ENCODE measurements at regions not wholly inside any gene's neighbourhood (a gene's known extent, or its start where the extent isn't known, plus 50 kb on each side); places are given as distances from the start of the nearest gene placed in this dataset.

DNA sequence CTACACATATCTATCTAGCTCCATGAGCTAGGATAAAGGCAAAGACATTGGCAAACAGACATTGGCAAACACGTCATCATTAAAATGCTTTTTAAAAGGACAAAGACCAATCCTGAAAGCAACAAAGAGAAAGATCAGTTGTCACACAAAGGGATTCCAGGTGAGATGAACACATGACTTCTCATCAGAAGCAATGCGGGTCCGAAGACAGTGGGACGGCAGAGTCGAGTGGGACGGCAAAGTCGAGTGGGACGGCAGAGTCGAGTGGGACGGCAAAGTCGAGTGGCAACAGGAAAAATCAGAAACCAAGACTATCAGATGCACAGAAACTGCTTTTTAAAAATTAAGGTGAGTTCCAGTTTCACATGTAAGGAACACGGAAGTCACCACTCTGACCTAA is 609.5 kb downstream of the BRD1 start:
- no peak for DNase-seq

DNA sequence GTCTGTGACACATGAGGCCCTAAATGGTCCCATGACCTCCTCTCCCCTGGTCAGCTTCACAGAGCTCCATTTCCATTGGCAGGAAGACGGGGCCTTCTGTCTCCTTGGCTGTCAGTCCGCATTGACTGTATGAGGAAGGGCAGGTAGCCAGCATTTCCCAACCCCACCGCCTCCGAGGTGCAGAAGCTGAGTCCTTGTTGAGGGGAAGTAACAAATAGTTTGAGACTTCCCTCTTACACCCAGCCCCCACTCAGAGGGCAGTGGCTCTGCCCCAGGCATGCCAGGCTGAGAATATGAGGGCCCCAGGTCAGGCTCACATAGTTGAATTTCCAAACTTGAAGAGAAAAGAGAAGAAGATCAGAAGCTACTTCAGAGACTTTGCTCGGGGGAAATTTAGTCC is 611.1 kb downstream of the BRD1 start:
- no peak for DNase-seq

DNA sequence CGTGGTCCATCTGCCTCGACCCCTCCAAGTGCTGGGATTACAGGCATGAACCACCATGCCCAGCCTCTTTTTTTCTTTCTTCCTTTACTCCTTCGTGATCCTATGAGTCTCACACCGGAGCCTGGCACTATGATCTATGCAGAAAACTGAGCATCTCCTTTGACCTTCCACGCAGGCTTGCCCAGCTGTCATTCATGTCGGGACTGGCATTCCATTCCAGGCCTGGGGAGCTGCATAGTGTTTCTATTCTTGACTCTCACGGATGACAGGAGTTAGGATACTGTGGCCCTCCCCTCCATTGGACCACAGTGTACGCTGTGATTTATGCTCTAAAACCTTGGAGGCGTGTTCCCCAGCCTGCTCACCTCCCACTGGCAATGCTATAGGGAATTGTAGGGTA is 611.8 kb downstream of the BRD1 start:
- no peak for DNase-seq

DNA sequence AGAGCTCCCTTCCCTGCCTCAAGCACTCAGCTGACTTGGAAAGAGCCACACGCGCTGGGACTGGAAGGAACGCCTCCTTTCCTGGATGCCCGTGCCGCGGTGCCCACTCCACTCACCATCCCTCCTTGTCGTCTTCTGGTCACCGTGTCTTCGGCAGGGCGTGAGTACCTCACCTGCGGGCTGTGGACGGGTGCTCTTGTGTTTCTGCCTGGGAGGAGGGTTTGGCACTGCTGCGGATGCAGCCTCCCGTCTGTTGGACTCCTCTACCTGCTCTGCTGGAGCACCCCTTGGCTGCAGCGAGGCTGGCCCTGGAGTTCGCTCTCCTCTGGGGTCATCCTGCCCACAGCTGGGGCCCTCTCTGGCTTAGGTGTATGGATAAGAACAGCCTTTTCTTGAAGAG is 612.7 kb downstream of the BRD1 start:
- no peak for DNase-seq

DNA sequence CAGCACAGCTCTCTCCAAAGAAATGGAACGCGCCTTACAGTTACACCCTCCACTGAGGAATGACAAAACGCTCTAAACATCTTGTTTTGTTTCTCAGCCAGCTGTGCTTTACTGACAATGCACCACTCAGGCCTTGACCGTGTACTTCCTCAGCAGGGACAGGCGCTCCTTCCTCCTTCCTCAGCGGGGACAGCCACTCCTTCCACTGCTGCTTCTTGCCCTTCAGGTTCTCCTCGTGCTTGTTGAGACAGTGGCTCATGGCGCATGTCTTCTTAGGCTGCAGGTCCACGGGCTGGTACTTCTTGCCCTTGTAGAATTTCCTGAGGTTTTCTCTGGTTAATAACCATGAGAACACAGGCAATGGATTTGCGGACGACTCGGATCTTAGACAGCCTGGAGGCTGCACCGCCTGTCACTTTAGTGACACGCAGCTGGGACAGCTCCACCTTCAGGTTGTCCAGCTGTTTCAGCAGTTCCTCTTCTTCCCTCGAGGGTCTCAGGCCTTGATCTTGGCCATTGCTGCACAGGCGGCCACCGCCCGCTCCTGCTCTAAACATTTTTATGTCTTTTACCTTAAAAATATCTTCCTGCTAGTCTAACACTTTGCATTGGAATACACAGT is 613.8 kb downstream of the BRD1 start:
- DNase-seq, result no peak

DNA sequence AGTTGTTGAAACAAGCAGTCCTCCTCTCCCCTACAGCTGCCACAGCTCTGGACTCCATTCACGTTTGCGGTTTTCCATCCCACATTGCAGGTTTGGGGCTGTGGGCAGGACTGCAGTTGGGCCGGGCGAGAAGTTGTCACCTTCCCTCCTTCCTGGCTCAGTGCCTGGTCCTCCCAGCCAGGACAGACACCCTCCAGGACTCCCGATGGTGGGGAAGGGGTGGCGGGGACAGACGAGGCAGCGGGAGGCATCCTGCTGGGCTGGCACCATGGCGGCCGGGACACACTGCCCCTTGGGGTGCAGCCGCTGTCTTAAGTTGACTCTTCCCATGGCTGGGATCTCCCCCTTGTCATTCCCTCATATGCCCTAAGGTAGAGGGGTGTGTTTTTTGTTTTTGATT is 615.2 kb downstream of the BRD1 start:
- DNase-seq, result no peak

DNA sequence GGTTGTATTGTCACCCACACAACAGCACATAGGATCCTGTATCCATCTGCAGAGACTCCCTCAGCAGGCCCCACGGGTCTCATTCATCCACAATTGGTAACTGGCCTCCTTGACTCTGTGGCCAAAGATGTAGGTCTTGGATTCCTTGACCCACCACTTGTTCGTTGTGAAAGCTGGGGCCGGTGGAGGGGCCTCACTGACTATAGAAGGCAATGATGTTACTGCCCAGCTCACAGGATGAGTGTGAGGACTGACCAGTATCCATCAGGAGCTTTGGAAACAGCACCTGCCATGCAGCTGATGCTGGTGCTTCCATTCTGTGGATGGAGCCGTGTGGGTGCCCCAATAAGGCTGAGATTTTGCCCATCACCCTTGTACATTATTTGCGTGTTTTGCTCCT is 615.7 kb downstream of the BRD1 start:
- no peak for DNase-seq

DNA sequence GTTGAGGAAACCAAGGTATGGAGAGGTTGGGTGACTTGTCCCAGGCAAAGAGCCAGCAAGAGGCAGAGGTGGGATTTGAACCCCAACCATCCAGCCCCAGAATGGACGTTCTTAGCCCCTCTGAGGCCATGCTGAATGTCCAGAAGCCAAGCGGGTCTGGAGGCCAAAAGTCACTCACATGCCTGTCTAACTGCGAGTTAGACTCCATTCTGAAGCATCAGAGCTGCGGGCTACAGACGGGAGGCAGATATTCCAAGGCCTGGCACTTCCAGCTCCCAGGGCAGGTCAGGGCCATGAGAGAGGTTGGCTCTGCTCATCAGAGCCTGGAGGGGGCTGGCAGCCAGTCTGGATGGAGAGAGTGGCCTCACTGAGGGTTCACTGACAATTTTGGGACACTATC is 616.5 kb downstream of the BRD1 start:
- DNase-seq, result no peak

DNA sequence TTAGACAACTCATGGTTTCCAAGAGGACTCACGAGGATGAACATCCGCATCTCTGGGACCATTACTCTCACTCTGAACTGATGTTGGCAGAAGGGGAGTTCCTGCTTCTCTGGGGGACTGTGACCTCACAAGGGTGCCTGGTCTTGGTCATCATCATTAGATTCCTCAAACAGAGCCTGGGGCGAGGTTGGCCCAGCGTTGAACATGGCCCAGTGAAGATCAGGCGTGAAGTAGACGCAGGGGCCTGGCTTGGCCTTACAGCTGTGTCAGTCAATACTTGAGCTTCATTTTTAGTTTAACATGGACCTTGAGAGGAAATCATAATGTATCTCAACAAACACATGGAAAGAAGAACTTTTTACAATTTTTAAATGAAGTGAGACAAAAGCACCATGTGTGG is 617.1 kb downstream of the BRD1 start:
- DNase-seq, result no peak

DNA sequence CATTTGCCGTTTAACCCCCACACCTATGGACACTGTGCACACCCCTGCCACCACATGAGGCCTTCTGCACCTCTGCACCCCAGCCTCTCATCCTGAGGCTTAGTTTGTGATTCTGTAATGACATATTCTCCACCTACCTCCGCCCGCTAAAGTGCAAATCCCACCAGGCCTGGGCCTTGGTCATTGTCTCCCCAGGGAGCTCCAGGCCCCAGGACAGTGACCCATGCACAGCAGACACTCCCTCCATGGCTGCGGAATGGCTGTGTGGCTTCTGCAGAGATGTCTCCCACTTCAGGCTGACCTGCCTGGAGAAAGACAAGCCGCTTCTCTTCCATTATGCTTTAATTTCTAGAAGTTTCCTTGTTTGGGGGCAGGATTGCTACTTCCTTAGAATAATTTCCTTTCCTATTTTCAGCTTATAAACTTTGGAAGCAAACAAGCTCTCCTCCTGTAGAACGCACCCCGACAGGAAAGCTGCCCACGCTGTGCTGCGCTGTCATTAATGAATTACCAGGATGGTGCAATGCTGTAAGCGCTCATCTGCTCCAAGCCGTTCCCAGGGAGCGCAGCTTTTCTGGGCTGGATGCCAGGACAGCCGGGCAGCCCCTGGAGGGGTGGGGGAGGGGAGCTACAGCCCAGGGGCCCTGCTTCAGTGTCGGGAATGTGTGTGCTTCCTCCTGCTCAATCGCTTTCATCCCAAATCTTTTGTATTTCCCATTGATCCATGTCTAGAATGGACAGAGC is 618.0 kb downstream of the BRD1 start:
- DNase-seq, result no peak

DNA sequence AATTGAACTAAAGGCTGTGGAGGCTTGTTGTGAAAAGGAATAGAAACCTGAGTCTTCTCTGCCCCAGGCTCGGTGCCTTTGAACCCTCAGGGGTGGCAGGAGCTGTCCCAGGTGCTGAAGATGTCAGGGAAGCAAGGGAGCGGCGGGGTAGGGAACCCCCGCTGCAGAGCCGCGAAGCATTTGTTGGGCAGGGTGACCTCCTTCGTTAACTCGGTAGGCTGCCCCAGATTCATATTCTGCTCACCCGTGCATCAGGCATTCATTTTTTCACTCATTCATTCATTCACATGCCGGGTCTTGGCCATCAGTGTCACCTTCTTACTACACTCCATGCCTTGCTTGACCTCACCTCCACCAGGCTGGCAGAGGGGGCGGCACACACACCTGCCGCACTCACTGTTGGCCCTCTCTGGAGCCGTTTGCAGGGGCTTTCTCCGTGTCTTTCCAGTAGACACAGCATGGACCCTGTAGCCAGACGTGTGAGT is 618.9 kb downstream of the BRD1 start:
- DNase-seq, result no peak

DNA sequence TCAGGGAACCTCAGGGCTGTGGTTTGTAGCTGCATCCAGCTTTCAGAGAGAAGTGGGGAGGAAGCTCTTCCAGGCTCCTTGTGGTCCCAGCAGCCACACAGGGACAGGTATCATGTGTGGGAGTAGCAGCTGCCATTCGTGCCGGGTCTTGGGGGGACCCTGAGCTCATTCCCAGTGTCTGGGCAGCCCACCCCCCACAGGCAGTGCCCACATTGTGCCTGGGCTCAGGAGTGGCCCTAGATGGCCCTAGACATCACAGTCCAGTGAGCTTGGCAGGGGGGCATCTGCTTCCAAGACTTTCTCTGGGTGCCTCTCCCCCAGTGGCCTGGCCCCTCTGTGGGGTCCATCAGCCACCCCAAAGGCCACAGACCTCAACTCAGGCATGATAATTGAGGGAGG is 619.7 kb downstream of the BRD1 start:
- no peak for DNase-seq

DNA sequence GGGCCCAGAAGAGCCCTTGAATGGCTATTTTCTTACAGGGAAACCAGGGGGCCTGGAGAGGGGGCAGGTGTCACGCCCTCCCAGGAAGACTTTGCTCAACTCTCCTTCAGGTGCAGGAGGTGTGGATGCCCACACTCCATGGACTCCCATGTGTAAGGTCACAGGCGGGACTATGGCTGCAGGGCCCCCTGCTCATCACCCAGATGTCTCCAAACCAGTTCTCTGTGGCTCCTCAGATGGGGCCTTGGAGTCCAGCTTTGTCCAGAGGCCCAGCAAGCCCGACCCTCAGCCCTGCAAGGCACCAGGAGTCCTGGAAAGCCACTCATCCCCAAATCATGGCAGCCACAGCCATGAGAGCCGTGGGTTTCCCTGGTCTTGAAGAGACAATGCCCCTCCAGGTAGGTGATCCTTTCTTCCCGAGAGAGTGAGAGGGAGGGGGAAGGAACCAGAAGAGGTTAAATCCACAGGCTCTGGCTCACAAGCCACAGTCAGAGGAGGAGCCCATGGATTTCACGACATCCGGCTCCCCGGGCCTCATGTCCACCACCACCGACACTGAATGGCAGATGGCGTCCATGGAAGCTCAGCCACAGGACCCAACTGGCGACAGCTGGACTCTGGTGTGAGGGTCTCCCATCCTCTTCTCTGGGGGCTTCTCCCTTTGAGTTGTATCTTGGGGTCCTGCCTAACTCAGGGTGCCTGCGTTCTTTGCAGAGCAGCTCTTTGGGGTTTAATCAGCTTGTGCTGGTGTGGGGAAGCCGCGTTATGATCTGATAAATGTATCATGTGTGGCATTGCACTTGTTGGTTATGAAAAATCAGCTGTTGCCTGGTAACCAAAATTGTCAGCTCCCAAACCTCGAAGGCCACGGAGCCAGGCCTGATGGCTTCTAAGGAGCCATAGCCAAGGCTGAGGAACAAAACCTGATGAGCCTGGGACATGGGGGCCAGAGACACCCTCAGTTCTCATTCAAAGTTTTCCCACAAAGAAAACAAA is 620.4 kb downstream of the BRD1 start:
- DNase-seq, result no peak

DNA sequence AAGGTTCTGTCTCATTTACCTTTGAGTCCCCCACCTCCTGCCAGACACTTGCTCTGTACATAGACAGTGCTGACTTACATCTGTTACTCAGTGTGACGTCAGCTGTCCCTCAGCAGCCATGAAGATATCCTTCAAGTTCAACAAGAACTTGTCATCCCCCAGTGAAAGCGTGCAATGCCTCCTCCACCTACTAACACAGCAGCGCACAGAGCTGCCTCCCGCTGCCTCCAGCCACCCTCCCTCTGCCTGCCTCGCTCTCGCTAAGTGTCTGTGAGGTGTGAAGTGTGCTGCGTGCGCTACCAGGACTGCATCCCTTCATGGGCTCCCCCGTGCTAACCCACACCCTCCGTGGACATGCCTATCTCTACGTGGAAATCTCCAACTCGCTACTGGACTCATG is 621.4 kb downstream of the BRD1 start:
- no peak for DNase-seq

DNA sequence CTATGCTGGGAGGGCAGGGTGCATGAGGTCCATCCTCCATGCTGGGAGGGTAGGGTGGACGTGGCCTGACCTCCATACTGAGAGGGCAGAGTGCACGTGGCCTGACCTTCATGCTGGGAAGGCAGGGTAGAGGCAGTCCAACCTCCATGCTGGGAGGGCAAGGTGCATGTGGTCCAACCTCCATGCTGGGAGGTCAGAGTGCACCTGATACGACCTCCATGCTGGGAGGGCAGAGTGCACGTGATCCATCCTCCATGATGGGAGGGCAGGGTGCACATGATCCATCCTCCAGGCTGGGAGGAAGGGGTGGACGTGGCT is 622.2 kb downstream of the BRD1 start:
- no peak for DNase-seq

DNA sequence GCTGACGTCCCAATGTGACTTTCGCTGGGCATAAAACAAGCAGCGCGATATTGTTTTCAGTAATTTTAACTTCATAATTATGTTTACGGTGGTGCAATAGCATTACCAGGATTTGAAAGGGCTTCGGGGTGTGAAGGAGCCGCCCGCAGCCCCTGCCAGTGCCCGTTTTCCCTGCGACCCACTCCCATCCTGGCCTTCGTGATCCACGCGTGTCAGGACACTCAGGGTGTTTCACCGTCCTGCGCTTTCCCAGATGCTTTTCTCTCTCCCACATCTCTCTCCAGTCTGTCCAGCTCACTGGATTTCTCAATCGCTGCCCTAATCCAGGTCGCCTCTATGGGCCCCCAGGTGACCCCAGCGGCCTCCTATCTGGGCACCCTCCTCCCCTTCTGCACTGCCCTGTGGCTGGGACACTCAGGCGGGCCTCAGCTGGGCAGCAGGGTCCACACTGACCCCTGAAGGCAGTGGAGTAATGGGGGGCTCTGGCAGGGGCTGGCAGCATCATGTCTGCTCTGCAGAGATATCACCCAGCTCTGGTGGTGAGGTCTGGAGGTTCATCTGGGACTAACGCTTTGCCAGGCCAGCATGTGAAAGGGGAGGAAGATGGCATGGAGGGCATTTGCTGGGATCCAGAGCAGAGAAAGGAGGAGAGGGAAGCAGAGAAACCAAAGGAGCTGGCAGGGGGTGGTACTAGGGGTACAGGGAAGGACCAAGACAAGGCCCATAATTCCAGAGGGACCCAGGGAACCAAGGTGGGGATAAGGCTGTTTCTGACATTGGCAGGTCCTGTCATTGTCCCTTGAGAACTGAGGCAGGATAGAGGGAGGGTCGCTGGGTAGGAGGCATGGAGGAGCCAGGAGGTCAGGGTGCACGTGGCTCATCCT is 622.8 kb downstream of the BRD1 start:
- no peak for DNase-seq

DNA sequence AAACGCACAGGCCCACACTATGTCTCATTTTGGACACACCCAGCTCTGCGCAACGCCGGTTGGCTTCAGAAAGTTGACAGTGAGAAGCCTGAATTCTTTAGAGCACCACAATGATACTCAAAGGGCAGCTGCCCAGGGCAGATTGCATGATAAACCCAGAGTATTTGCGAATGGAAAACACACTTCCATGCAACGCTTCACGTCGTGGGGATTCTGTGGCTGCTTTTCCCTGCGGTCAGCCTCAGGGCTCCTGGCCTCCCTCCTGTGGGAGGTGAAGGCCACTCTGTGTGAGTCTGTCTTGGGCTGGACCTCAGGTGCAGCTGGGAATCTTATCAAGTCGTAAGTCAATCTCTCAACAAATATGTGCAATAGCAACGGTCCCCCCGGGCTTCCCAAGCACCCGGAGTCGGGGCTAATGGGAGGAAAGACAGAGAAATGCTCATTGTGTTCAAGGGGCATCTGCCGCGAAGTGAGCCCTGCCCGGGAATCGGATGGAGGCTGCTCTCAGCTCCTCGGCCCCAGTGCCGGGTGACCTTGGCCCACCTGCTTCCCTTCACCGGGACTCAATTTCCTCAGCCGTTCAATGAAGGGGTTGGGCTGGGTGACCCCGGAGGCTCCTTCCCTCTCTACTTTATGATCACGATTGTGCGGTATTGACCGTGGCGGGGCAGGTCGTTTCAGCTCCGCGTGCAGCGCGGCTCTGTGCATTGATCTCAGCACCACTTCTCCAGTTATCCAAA is 623.6 kb downstream of the BRD1 start:
- DNase-seq, result no peak

DNA sequence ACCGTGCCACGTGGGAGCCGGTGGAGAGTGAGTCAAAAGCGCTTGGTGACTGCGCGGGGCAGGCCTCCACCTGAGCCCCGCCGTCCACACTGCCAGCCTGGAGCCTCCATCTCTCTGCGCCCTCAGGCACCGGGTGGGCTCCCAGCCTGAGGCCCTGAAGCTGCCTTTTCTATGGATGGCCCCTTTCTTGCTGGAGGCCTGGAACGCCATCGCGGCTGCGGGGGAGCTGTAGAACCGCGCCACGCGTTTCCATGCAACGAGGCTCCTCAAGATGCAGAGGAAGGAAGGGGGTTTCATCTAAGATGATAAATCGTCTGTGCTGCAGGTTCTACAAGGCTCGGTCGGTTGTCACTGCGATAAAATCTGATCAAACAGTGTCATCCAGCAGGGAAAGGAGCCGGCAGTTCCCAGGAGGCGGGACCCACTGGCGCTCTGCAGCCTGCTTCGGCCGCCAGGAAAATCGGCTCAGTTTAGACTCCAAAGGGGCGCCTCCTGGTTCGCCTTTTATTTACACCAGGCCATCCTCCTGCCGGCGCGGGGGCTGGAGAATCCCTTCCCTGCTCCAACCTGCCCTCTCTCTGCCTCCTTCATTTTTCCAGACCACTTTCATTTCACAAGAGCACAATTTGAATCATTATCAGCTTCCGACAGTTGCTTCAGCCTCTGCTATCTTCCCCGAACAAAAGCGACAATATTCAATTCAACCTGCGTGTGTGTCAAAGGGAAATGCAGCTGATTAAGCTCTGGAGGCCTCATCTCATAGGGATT is 624.4 kb downstream of the BRD1 start:
- no peak for DNase-seq

DNA sequence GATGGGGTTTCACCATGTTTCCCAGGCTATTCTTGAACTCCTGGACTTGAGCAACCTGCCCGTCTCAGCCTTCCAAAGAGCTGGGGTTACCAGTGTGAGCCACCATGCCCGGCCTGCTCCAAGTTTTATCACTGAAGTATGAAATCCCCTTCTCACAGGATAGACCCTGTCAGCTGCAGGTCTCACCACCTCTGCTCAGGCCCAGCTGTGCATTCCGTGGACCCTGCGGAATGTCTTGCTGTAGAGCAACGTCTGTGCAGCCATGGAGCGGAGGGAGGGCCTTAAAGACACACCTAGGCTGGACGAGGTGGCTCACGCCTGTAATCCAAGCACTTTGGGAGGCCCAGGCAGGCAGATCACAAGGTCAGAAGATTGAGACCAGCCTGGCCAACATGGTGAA is 625.4 kb downstream of the BRD1 start:
- DNase-seq, result no peak

DNA sequence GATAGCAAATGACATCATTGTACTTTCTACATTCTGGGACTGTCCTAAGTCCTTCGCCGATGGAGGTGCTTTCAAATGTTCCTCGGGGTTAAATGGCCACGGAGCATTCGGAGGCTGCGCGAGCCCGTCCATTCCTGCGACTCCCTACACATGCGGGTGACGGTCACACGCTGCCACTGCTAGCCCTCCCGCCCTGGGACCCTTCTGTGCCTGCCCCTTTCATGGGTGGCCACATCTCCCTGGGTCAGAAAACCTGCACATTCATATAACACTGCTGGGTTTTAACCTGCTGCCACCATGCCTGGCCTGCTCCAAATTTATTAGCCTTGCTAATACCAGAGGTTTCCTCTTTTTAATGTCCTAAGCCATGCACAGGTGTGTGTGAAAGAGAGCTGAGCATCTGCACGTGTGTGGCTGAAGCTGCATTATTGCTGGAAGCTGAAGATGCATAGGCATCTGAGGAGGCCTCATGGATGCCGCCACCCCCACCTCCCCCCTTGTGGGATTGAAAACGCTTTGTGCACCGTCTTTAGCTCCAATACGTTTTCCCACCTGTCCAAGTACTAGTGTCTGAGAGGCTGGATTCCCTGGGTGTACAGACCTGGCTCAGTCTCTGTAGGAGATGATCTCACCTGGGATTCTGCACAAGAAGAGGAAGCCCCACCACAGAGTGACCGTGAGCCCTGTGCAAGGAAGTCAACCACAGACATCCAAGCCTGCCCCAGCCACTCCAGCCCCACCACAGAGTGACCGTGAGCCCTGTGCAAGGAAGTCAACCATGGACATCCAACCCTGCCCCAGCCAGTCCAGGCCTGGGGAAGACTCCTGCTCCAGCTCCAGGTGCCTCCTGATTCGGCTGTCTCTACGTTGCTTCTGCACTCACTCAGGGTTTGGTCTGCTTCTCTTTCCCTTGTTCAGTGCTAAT is 626.4 kb downstream of the BRD1 start:
- no peak for DNase-seq

Measured in CD4-positive, alpha-beta T cell treated with Interleukin-21 for 1 hour (primary cell).